ENCODE measurements at regions not wholly inside any gene's neighbourhood (a gene's known extent, or its start where the extent isn't known, plus 50 kb on each side); places are given as distances from the start of the nearest gene placed in this dataset.

- DNase-seq = no peak
Observed at GRCh38 chr13:68390987-68391386, 1160.9 kb upstream of the PCDH9 start.

GRCh38 chr13:68386808-68387207 is 1156.7 kb upstream of the PCDH9 start:
- DNase-seq = no peak

DNA sequence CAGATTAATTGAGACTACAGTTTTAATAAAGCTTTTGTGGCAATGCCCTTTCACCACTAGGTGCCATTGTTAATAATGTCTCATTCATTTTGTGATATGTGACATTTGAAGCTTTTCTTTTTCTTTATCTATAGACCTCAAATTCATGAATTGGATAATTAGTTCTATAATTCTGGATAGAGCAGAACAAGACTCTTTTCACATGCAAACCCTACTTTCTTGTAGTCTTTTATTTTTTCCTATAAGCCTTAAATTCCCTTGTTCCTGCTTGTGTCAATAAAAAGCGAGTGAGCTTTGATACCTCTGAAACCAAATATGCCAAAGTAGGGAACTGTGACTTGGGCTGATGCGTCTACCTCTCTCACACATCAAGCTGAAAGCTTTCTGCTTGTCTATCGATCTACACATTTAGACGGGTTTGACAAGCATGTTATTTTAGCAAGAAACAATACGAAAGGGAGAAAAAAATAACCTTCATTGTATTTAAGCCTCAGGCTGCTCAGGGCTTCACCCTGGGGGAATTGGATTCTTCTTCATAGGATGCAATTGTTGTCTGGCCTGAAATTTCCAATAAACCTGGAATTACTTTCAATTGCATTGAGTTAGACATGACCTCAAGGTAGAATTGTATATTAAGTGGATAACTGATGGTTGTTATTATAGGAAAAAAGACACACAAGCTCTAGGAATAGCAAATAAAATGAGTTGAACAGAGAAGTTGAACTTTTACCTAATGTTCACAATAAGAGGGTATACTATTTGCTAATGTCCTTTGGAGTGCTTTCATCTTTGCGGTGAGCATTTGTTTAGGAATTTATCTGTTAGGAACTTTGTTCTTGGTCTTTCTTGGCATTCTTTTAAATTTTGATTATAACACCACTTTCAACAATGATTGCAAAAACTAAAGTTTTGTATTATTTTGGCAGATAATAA is 1150.2 kb upstream of the PCDH9 start:
- DNase-seq = no peak

DNA sequence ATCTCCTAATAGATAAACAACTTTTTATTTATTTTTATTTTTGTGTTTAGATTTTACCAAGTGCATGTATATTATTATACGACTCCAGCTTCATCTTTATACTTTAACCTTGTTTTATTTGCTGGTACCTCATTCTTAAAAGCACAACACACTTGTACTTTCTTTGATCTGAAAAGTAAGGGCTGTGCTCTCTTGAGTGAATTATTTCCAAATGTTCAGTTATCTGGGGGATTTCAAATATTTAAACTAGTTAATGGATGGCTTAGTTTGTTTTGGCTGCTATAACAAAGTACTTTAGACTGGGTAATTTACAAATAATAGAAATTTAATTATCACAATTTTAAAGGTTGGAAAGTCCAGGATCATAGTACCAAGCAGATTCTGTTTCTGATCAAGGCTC is 1148.2 kb upstream of the PCDH9 start:
- DNase-seq = no peak

DNA sequence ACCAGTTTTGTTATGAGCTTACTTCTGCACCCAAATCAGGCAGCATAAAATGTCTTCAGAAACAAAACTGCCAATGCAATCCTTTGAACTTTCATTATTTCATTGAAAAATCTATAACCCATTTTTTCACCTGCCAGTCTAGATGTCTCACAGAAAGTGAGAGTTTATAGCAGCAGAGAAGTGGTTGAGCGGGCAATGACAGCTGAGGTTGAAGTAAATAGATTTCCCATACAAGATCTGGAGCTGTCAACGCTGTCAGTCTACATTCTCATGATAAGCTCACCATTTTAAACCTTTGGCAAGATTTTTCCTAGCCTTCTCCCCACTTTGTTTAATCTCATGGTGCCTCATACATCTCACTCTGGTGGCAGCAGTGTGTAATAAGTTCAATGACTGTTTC is 1144.9 kb upstream of the PCDH9 start:
- no peak for DNase-seq

DNA sequence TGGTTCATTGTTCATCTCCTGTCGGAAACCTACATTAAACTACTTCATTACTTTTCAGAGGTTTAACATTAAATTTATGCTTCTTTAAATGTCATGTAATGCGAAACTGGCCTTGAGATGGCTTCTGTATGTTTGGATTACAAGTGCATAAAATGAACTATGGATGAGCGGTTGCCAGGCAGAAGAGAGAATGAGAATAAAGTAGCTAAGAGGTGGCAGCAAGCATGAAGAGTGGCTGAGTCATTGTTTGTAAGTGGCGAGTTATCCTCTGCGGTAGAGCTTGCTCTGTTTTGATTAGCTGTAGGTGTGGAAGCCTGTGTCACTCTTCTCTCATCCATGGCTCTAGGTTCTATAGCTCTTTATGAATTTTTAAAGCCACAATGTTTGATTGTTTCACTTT is 1139.6 kb upstream of the PCDH9 start:
- no peak for DNase-seq

- no peak for DNase-seq
Observed at GRCh38 chr13:68368922-68369321, 1138.8 kb upstream of the PCDH9 start.

- DNase-seq = no peak
Observed at GRCh38 chr13:68359105-68359504, 1129.0 kb upstream of the PCDH9 start.

DNA sequence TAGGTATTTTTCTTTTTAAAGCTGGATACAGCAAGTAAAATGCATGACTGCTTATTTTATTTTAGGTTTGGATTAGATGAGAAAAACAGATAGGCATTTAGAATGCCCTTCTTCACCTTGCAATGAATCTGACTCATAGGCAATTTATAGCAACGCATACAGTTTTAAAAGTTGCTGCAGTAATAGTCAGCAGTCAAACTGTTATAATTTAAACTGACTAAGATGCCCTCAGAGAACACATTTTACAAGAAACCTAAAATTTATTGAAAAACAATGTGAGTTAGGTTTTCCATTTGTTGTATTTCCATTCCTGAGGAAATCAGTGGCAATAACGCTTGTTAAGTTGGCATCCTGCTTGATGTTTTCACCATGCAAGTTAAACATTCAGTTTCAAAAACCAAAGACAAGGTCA is 1128.2 kb upstream of the PCDH9 start:
- DNase-seq = no peak

DNA sequence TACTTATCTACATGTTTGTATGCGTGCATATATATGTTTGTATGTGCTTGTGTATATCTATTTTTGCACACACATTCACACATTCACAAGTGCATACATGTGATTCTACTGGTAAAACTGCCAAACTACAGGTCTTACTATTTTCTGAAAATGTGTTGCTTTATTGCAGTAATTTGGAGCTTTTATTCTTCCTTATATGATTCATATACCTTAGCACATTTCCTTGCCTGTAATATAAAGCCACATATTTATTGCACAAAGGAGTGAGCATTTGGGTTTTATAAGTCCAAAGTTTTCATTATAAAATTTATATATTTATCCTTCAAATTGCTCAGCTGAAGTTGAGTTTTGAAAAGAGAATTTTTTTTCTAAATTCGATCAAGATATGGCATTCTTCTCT is 1120.4 kb upstream of the PCDH9 start:
- no peak for DNase-seq

DNA sequence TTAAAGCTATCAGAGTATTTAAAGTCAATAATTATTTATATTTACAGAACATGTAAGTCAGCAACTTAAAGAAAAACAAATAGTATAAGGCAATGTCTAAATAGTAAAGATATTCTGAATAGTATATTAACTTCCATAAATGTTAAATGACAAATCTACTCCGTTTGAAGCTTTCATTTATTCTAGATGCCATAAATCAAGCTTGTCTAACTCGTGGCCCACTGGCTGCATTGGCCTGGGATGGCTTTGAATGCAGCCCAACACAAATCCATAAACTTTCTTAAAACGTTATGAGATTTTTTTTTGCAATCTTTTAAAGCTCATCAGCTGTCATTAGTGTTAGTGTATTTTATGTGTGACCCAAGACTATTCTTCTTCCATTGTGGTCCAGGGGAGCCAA is 1117.1 kb upstream of the PCDH9 start:
- no peak for DNase-seq

DNA sequence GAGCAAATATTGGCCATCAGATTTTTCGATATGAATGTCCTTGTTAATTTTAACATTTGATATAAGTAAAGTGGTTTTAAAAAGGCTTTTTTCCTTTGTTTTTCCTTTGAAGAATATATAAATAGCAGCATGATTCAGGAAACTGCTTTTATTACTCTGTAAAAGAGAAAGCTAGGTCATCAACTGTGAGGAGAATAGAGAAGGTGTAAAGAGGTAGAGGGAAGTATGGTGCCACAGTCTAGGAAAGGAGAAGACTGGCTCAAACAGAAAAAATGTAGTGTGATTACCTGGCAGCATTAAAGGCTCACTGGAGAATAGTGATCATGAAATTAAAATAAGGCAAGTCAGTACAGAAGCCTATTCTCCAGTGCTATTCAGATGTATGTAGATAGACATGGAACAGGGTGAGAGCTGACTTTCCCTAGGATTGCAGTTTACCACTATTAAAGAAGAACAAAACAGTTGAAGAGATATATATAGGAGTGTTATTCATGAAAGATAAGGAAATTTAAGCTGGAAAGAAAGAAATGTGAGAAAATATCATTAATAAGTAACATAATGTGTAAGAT is 1115.9 kb upstream of the PCDH9 start:
- DNase-seq = no peak

GRCh38 chr13:68323124-68323523 is 1093.0 kb upstream of the PCDH9 start:
- no peak for DNase-seq

DNA sequence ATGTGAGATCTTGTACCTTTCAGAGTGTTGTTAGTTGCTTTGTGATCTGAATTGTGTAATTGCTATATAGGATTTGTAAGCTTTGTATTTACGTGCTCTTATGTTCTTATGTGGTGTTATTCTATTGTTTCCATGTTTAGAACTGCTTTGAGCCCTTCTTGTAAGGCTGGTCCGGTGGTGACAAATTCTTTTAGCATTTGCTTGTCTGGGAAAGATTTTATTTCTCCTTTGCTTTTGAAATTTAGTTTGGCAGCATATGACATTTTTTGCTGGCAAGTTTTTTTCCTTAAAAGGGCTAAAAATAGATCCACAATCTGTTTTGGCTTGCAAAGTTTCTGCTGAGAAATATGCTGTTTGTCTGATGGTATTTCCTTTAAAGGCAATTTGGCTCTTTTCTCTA is 1089.2 kb upstream of the PCDH9 start:
- DNase-seq = no peak

DNA sequence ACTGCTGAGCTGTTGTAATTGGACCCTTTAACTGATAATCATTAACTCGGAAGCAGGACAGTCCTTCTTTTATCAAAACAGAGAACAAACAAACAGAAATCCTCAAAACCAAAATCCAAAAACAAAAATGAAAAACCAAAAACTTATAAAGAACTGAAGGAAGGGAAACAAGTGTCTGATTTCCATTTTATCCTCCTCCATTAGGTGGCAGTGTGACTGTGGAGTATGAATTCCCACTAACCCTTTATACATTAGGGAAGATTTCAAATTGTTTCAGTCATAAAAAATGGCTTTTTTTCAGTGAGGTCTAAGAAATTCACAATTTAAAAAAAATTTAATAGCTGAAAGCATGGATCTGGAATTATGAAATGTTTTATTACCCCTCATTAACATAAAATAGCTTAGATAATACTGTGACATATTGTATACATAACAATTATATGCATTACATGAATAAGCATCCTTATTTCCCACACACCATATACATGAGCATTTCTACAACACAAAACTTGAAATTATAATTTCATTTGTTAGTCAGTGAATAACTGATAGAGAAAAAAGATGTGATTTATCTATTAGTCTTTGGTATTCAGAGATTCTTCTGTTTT is 1074.3 kb upstream of the PCDH9 start:
- DNase-seq = peak; percentile 0

DNA sequence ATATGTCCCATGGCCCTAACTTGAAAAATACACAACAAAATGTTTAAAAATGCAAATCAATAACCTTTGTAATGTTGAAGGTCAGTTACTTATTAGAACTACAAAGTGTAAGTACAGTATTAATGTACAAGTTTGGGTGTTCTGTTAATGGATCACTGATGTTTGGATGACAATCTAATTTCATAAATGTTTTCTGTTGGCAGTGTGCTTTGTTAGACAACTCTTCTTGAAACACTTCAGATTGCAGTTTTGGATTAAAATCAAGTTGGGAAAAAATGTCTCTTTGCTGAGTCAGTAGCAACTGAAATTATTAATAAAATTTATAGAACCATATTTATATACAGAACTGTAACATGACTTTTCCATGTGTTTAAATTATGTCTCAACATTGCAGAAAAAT is 1063.5 kb upstream of the PCDH9 start:
- DNase-seq = no peak

DNA sequence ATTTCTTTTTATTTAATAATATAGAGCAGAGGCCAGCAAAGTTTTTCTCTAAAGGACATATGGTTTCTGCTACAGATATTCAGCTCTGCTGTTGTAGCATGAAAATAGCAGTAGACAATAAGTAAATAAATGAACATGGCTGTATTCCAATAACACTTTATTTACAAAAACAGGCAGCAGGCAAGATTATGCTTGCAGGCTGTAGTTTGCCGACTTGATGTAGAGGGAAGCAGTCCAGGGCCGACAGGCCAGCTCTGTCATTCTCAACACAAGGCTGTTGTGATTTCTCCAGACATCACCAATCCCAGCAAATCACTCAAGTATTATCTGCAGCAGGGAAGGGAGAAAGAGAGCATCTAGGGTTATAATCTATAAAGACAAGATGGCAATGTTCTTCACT is 1062.5 kb upstream of the PCDH9 start:
- no peak for DNase-seq

- DNase-seq = no peak
Observed at GRCh38 chr13:68291595-68291994, 1061.5 kb upstream of the PCDH9 start.

- DNase-seq = no peak
Observed at GRCh38 chr13:68275758-68276157, 1045.6 kb upstream of the PCDH9 start.

GRCh38 chr13:68272652-68273051 is 1042.5 kb upstream of the PCDH9 start:
- DNase-seq = no peak

- no peak for DNase-seq
Observed at GRCh38 chr13:68264692-68265091, 1034.6 kb upstream of the PCDH9 start.

DNA sequence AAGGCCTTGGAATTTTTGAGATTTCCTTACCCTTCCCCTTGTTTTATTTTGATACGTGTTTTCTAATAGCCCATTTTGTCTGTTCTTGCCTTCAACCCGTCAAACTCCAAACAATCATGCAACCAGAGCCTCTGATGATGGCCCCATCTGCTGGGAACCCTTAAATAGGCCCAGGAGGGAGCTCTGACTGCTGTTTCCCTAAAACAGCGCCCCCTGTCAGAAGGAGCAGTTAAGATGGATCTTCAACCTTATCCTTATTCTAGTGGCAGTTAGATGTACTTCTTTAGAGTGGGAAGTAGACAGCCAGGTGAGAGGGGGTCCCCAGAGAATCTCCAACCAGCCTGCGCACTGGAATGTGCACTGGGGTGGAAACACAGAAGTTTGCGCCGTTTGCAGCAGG is 1031.0 kb upstream of the PCDH9 start:
- DNase-seq = no peak

GRCh38 chr13:68257111-68257842 is 1027.1 kb upstream of the PCDH9 start:
- DNase-seq = no peak

- DNase-seq = no peak
Observed at GRCh38 chr13:68254151-68254550, 1024.0 kb upstream of the PCDH9 start.
